GM12892 (cell line): ENCODE measurements at regions not wholly inside any gene's neighbourhood (a gene's known extent, or its start where the extent isn't known, plus 50 kb on each side); places are given as distances from the start of the nearest gene placed in this dataset.

Experiments used
- POLR2A ChIP-seq: IDR thresholded peaks from 2 replicates; pipeline ENCODE4 v1.6.1; 2011; ENCODE audit warnings: low read depth, low read length, control low read depth
- POLR2AphosphoS5 ChIP-seq: IDR thresholded peaks from 2 replicates; pipeline ENCODE4 v1.6.1; 2011; ENCODE audit warnings: low read depth, low read length, control low read depth

- TF ChIP-seq POLR2AphosphoS5, result no peak
- TF ChIP-seq POLR2A, result no peak
Measured at GRCh38 chr5:163997965-163998364, 492.5 kb downstream of the MAT2B start.
